Spleen (tissue), 11 donors: ENCODE measurements at regions not wholly inside any gene's neighbourhood (a gene's known extent, or its start where the extent isn't known, plus 50 kb on each side); places are given as distances from the start of the nearest gene placed in this dataset.

Source experiments
- DNase-seq: peaks from one replicate; pipeline ENCODE4 v3.0.0-alpha.2; 2020
- H3K27ac ChIP-seq, 8 donors: fragments of 200-600 bp; sonication (generic) in 7 of 8; 1 replicate in 4 of 8; 2 replicates in 4 of 8; pipeline versions ENCODE4 v1.5.0 to v1.8.0; 2016 to 2021; ENCODE audit warnings: inconsistent platforms in 4 of 8, mild to moderate bottlenecking in 4 of 8, moderate library complexity in 1 of 8
- H3K27me3 ChIP-seq, 7 donors: fragments of 200-600 bp; sonication (generic) in 6 of 7; replicated peaks in 1 of 7; 1 replicate in 4 of 7; 2 replicates in 3 of 7; pipeline versions ENCODE4 v1.5.0 to v1.8.0; 2016 to 2021; ENCODE audit warnings: inconsistent platforms in 3 of 7, mild to moderate bottlenecking in 1 of 7
- H3K36me3 ChIP-seq, 6 donors: fragments of 200-600 bp; sonication (generic) in 5 of 6; 1 replicate in 4 of 6; 2 replicates in 2 of 6; pipeline versions ENCODE4 v1.5.0 to v1.8.0; 2016 to 2021; ENCODE audit warnings: inconsistent platforms in 2 of 6
- H3K4me1 ChIP-seq, 6 donors: fragments of 200-600 bp; sonication (generic) in 5 of 6; 1 replicate in 3 of 6; 2 replicates in 3 of 6; pipeline versions ENCODE4 v1.5.0 to v1.8.0; 2016 to 2021; ENCODE audit warnings: inconsistent platforms in 3 of 6
- H3K4me3 ChIP-seq, 8 donors: fragments of 200-600 bp; sonication (generic) in 7 of 8; 1 replicate in 4 of 8; 2 replicates in 4 of 8; pipeline versions ENCODE4 v1.5.0 to v1.8.0; 2016 to 2021; ENCODE audit warnings: inconsistent platforms in 4 of 8, mild to moderate bottlenecking in 4 of 8, moderate library complexity in 2 of 8
- H3K9me3 ChIP-seq, 8 donors: fragments of 200-600 bp; sonication (generic) in 7 of 8; 1 replicate in 4 of 8; 2 replicates in 4 of 8; pipeline versions ENCODE4 v1.5.0 to v1.8.0; 2016 to 2021; ENCODE audit warnings: inconsistent platforms in 4 of 8
- CTCF ChIP-seq, 11 experiments: fragments of 200-600 bp in 7 of 11; fragments of 450-650 bp in 4 of 11; sonication (generic) in 4 of 11; IDR thresholded peaks in 8 of 11; conservative IDR thresholded peaks in 3 of 11; 1 replicate in 7 of 11; 2 replicates in 4 of 11; pipeline versions ENCODE4 v1.4.0 to v1.8.0; 2016 to 2021; ENCODE audit warnings: antibody characterized with exemption in 11 of 11, inconsistent platforms in 4 of 11, mild to moderate bottlenecking in 1 of 11
- POLR2A ChIP-seq, 3 donors: fragments of 450-650 bp; IDR thresholded peaks; one replicate each; pipeline ENCODE4 v1.5.1; 2017; ENCODE audit warnings: antibody characterized with exemption in 3 of 3, mild to moderate bottlenecking in 1 of 3
- POLR2AphosphoS5 ChIP-seq, 3 donors: sonication (generic); formaldehyde crosslinking; IDR thresholded peaks; one replicate each; pipeline ENCODE4 v1.5.1; 2017; ENCODE audit warnings: antibody characterized with exemption in 3 of 3
- WGBS, 5 donors: extraction: QIAGEN DNeasy Blood & Tissue Kit in 3 of 5; methylation state at CpG; one replicate each; pipeline versions ENCODE4 v1.1.5 to v1.1.7; 2013 to 2018; 5-methylcytosine and 5-hydroxymethylcytosine counted together
- intact Hi-C: fragments of 100-400 bp; cut with DNase I; formaldehyde crosslinking; loops from one replicate; pipeline ENCODE4 v1.15.0; 2023; ENCODE audit warnings: low total_unique reads
- donor health status: healthy with polysubstance abuse.
- donor health status: DM: no; HTN: no; CAD: no; lungs with moderate emphysema.
- donor health status: DM: no; HTN: no; CAD: no.
- donor health status: Bipolar disorder and iron deficiency.
- donor health status: healthy.
- donor health status: DM: no; HTN: no; CAD: no.
- donor health status: DM: yes; HTN: yes; CAD: no.

GRCh38 chr13:70568571-70568970 is 460.3 kb upstream of the KLHL1 start:
- H3K36me3 ChIP-seq: no peaks in the 10 kb centered on the region
- WGBS, 5 donors: 90 to 95% (median 91%) methylated on average over 1 of the region's 1 CpG
- no peaks in the 10 kb centered on the region for H3K9me3 ChIP-seq
- no peak for DNase-seq
- no peak overlapping the region for H3K27ac ChIP-seq
- no peaks in the 10 kb centered on the region for H3K4me1 ChIP-seq
- TF ChIP-seq POLR2AphosphoS5 (IDR thresholded peaks at IDR 0.05) (no peak), CTCF (IDR thresholded peaks at IDR 0.05 in 8 of 11, conservative IDR thresholded peaks at IDR 0.05 in 3 of 11) (peak in 8 of 11 experiments; percentile 17 to 57 (median 46))
- intact Hi-C loops: no loop called here
- H3K27me3 ChIP-seq: no peaks in the 10 kb centered on the region
- H3K4me3 ChIP-seq: no peak overlapping the region

- Histone ChIP-seq H3K27me3 (no peaks in the 10 kb centered on the region), H3K4me3 (no peak overlapping the region), H3K36me3 (no peaks in the 10 kb centered on the region), H3K27ac (no peak overlapping the region), H3K4me1 (no peaks in the 10 kb centered on the region), H3K9me3 (no peaks in the 10 kb centered on the region)
- no peak for DNase-seq
- 78 to 93% (median 90%) methylated on average over 2 of the region's 2 CpGs for WGBS, 5 donors
- TF ChIP-seq POLR2AphosphoS5 (IDR thresholded peaks at IDR 0.05) (no peak), POLR2A (IDR thresholded peaks at IDR 0.05) (no peak), CTCF (IDR thresholded peaks at IDR 0.05 in 8 of 11, conservative IDR thresholded peaks at IDR 0.05 in 3 of 11) (no peak)
- intact Hi-C loops: no loop called here
Measured at GRCh38 chr13:70544706-70545105, 436.5 kb upstream of the KLHL1 start.

- TF ChIP-seq POLR2A (IDR thresholded peaks at IDR 0.05) (no peak), CTCF (IDR thresholded peaks at IDR 0.05 in 8 of 11, conservative IDR thresholded peaks at IDR 0.05 in 3 of 11) (no peak), POLR2AphosphoS5 (IDR thresholded peaks at IDR 0.05) (no peak)
- Histone ChIP-seq H3K27me3 (no peaks in the 10 kb centered on the region), H3K27ac (no peak overlapping the region), H3K4me3 (no peak overlapping the region), H3K36me3 (no peaks in the 10 kb centered on the region), H3K4me1 (no peaks in the 10 kb centered on the region), H3K9me3 (no peaks in the 10 kb centered on the region)
- intact Hi-C loops: no loop called here
- WGBS, 5 donors: 86 to 98% (median 90%) methylated on average over 4 of the region's 4 CpGs
- no peak for DNase-seq
Measured at GRCh38 chr13:70541451-70541850, 433.2 kb upstream of the KLHL1 start.

GRCh38 chr13:70534466-70534865 is 426.2 kb upstream of the KLHL1 start:
- Histone ChIP-seq H3K27me3 (no peaks in the 10 kb centered on the region), H3K27ac (no peak overlapping the region), H3K36me3 (no peaks in the 10 kb centered on the region), H3K4me3 (no peak overlapping the region), H3K9me3 (no peaks in the 10 kb centered on the region), H3K4me1 (no peaks in the 10 kb centered on the region)
- DNase-seq: no peak
- TF ChIP-seq POLR2A (IDR thresholded peaks at IDR 0.05): no peak
- TF ChIP-seq CTCF (IDR thresholded peaks at IDR 0.05 in 8 of 11, conservative IDR thresholded peaks at IDR 0.05 in 3 of 11): no peak
- no peak for TF ChIP-seq POLR2AphosphoS5 (IDR thresholded peaks at IDR 0.05)
- intact Hi-C loops: no loop called here
- WGBS, 5 donors: 58 to 76% (median 69%) methylated on average over 3 of the region's 3 CpGs
